GM18498 (cell line): ENCODE measurements at regions not wholly inside any gene's neighbourhood (a gene's known extent, or its start where the extent isn't known, plus 50 kb on each side); places are given as distances from the start of the nearest gene placed in this dataset.
"Not testable (repeated sequence)": the region's sequence is repeated elsewhere in the genome, so short reads cannot be mapped to it uniquely, and the experiment has no call there.

Experiments used
- ATAC-seq: cut with Tn5 transposase; IDR thresholded peaks from one replicate; pipeline ENCODE4 v1.9.1; 2021; ENCODE audit warnings: mild to moderate bottlenecking, moderate library complexity; ENCODE audit not compliant: unreplicated experiment

DNA sequence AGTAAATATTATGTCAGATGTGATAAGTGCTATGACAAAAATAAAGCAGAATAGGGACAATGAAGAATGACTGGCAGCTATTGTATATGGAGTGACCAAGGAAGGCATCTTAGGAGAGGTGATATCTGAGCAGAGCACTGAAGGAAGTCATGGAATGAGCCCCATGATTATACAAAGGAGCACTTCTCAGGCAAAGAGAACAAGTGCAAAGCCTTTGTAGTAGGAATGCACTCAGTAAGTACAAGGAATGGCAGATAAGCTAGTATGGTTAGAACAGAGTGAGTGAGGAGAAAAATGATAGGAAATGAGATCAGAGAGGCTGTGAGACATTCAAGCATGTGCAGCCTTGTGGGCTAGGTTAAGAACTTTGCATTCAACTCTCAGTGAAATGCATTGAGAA is 214.8 kb downstream of the LURAP1L start:
- ATAC-seq, result no peak

DNA sequence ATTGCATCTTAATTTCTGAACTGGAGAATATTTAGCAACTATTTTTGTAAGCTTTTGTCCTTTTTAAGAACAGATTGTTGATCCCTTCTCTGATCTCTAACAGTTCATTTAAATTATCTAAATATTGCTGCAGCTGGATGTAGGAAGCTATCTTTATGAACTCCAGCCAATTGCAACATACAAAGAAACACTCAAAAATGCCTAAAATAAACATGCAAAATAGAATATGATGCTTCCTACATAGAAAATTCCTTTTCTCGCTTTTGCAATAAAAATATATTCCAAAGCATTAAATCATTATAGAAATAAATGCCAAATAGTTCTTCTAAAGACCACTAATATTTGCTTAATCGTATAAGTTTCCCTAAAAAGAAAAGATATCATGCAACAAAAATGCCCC is 218.6 kb downstream of the LURAP1L start:
- no peak for ATAC-seq

GRCh38 chr9:12997009-12997408 is 222.2 kb downstream of the LURAP1L start:
- ATAC-seq, result no peak

DNA sequence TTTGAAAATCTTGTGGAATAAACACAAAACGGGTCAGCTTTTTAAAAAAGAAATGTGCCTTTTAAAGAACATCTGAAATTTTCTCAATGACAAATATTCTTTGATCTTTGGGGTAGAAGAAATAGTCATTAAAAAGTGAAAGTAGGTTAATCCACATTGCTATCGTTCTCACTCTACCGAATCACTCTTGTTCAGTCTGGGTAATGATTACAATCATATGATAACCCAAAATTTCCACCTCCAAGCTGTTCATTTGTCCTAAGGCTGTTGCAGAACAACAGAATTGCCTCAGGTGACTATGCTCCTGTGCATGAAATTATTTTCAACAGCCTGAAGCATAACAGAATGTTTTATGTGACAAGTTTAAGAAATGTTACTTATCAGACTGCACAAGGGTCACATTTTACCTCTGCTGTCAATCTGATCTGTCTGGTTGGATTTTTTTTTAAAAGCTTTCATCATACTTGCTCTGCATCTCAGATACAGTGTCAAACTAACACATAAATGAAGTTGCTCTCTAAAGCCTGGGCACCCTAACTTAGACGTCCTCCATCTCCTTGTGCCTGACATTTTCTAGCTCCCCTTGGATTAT is 227.3 kb downstream of the LURAP1L start:
- no peak for ATAC-seq

DNA sequence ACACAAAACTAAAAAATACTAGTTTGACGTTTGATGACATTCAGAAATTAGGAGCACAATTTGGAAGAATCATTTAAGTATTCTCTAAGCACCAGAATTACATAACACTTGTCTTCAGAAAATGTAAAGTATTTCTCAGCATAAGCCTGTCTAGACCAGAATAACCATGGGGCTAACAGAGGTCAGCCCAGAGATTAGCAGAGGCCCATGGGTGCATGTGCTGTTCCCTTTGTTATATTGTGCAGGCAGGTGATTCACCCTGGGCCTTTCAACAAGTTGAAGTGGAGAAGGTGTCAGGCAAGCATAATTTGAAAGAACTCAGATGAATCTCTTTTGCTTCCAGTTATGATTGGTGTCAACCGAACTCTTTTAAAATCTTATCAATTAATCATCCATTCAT is 227.9 kb downstream of the LURAP1L start:
- no peak for ATAC-seq

- no peak for ATAC-seq
These were observed 235.1 kb downstream of the LURAP1L start for GRCh38 chr9:13009871-13010270.

GRCh38 chr9:13013991-13014883 is 239.4 kb downstream of the LURAP1L start:
- ATAC-seq, result no peak

DNA sequence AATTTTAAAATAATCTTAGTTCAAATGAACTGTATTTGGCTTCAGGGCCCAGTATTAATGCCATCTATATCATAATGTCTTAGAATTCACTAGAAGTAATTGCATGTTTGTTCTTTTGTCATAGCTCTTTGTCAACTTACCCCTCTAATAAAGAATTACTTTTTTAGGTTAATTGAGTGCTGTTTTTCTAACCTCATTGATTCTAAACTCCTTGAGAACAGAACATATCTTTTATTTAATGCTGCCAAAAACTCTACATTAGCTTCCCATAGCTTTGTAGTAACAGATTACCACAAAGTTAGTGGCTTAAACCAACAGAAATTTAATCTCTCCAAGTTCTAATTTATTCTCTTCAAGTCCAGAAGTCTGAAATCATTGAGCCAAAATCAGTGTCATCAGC is 242.4 kb downstream of the LURAP1L start:
- ATAC-seq, result no peak

DNA sequence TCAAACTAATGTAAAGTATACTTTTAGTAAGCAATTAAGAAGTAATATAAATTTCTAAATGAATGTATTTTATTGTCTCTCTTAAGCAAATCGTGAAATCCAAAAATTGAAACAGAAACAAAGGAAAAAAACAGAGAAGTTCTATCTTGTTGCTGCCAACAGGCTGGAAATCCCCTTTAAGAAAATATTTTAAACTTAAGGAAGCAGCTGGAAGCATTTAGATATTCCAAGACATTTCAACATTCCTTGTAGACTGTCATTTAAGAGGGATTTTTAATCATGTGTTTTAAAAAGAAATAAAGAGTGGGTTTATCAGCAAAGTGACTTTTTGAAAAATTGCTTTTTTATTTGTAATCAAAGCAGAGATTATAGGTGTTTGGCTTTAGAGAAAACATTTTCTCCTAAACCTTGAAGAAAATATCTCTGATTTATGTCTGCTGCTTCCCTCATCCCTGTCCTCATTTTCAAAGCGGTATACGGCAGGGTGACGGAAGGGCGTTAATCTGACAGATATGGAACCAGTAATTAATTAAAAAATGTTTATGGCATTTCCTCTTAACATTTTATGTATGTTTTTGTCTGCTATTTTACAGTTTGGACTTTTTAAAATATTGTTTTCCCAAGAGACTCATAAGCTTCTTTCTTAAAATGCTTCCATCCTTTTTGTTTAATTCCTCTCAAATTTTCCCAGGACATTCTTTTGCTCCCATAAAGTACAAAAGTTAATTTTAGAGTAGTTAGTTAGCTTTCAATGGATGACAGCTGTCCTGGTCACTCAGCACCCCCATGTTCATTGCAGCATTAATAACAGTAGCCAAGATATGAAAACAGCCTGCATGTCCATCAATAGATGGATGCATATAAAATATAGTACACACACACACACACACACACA is 245.6 kb downstream of the LURAP1L start:
- ATAC-seq, result no peak

DNA sequence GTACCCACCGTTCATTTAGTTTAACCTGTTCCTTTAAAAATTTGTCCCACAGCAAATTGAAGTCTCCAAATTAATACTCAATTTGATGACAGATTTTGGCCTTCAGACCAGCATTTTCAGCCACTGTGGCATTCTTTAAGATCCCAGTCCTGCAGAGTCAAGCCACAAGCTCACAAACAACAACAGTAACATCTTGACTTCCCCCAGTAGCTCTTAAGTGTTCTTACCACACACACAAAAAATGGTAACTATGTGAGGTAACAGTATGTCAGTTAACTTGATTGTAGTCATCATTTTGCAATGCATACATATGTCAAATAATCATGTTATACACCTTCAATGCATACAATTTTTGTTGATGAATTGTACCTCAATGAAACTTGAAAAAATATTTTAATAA is 247.9 kb downstream of the LURAP1L start:
- ATAC-seq, result no peak

- no peak for ATAC-seq
These were observed 248.7 kb downstream of the LURAP1L start for GRCh38 chr9:13023498-13023897.

- ATAC-seq, result no peak
These were observed 252.1 kb downstream of the LURAP1L start for GRCh38 chr9:13026956-13027355.

GRCh38 chr9:13027879-13028278 is 251.6 kb downstream of the MPDZ start:
- ATAC-seq, result no peak

GRCh38 chr9:13032585-13032984 is 246.9 kb downstream of the MPDZ start:
- ATAC-seq, result no peak

DNA sequence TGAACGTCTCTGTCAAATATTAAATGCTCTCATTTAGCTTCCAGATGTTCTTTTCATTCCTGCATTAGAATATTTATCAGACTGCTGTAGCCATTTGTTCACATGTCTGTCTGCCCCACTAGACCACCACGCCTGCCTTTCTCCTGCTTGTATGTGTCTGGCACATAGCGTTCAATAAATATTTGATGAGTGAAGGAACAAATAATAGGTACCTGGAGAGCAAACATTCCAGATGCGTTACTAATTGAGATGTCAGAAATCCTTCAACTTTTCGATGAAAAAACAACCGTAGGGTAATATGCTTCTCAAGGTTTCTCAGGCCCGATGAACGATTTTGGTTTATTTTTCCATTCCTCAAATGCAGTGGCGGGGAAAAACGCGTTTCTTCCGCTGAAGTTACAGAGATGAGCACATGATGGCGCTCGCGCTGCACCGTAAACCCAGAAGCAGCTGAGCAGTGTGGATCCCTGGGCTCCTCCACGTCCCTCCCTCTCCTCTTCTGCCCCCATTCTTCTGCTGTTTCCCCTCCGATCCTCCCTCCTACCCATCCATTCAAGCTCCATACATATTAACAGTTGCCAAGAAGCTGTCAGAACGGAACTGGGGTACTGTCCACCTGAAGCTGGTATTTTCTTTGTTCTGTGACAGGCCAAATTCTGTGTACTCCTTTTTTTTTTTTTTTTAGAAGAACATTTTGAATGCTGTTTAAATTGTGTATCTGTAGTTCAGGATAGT is 245.4 kb downstream of the MPDZ start:
- ATAC-seq, result peak; percentile 47

DNA sequence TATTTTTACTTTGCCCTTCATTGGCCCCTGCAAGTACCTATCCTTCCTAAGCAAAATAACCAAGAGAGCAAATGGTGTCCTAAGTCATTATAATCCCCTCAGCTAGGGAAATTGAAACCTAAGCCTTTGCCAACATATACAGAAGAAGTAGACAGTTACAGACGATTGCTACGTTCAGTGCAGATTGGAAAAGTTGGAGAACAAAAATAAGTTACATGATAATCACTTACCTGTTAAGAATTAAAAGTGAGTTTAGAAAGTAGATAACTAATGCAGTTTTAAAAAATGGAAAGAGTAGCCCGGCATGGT is 244.8 kb downstream of the MPDZ start:
- ATAC-seq, result no peak

DNA sequence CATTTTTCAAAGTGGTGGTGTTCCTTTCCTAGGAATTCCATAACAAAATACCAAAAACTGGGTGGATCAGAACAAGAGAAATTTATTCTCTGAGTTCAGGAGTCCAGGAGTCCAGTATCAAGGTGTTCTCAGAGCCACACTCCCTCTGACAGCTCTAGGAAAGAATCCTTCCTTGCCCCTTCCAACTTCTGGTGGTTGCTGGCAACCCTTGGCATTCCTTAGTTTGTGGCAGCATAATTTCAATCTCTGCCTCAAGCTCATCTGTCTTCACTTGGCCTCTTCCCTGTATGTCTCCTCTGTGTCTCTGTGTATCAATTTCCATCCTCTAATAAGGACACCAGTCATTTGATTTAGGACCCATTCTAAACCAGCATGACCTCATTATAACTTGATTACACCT is 243.7 kb downstream of the MPDZ start:
- ATAC-seq, result no peak

- not testable (repeated sequence) for ATAC-seq
These were observed 241.7 kb downstream of the MPDZ start for GRCh38 chr9:13037808-13038207.

DNA sequence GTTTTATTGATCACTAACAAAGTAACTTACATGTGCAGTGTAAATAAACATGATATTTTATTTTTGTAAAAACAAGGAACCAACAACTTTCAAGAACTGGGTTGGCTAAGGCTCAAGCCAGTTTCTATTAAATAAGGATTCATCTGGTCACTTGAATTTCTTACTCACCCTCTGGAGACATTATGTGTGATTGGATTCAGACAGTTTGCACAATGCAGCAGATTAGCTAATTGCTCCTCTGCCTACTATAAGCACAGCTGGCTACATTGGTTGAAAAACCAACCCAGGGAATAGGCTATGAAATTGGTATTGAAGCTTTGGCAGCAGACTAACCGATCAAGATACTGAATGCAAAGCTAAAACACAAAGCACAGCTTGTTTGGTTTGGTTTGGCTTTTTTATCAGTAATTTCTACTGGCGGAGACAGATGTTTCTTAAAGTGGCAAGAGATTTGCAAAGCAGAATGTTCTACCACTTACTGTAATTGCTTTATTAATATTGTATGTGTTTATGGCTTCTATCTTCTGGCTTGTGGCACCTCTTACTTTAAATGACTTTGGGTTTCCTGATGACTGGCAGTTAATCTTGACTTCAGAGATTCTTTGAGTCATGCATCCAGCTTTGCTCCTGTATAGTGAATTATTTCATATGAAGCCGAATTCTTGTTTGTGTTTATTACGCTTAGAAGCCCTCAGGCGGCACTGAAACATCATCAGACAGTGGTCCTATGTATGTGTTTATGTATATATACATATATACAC is 231.5 kb downstream of the MPDZ start:
- no peak for ATAC-seq

DNA sequence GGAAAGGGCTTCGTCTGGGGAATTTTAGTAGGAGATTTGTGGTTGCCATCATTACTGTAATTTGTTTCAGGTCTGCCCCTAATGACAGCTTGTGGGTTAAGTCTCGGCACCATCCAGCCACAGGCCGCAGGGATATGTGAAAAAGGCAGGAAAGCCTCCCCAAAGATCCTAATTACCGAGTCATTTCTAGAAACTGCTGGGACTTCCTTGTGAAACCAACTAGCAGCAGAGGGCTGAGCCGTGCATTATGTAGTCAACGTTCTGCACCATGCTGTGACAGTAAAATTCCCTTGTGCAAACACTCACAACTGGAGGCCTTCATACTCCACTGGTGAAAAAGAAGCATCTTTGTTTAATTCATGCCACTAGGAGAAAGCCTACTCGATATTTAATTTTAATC is 230.3 kb downstream of the MPDZ start:
- ATAC-seq, result no peak
